ENCODE measurements at regions not wholly inside any gene's neighbourhood (a gene's known extent, or its start where the extent isn't known, plus 50 kb on each side); places are given as distances from the start of the nearest gene placed in this dataset.
"Not testable (repeated sequence)": the region's sequence is repeated elsewhere in the genome, so short reads cannot be mapped to it uniquely, and the experiment has no call there.

DNA sequence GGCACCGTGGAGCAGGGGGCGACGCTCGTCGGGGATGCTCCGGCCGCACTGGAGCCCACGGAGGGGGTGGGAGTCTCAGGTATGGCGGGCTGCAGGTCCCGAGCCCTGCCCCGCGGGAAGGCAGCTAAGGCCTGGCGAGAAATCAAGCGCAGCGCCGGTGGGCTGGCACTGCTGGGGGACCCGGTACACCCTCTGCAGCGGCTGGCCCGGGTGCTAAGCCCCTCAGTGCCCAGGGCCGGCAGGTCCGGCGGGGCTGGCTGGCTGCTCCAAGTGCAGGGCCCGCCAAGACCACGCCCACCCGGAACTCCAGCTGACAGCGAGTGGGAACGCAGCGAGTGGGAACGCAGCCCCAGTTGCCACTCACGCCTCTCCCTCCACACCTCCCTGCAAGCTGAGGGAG is 676.4 kb downstream of the SI start:
- TF ChIP-seq, protein P1, sequence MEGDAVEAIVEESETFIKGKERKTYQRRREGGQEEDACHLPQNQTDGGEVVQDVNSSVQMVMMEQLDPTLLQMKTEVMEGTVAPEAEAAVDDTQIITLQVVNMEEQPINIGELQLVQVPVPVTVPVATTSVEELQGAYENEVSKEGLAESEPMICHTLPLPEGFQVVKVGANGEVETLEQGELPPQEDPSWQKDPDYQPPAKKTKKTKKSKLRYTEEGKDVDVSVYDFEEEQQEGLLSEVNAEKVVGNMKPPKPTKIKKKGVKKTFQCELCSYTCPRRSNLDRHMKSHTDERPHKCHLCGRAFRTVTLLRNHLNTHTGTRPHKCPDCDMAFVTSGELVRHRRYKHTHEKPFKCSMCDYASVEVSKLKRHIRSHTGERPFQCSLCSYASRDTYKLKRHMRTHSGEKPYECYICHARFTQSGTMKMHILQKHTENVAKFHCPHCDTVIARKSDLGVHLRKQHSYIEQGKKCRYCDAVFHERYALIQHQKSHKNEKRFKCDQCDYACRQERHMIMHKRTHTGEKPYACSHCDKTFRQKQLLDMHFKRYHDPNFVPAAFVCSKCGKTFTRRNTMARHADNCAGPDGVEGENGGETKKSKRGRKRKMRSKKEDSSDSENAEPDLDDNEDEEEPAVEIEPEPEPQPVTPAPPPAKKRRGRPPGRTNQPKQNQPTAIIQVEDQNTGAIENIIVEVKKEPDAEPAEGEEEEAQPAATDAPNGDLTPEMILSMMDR (IDR thresholded peaks at IDR 0.05): no peak
- H3K27me3 ChIP-seq (ENCODE audit: insufficient read depth in 3 of 3, low read length in 2 of 3): no peaks in the 10 kb centered on the region
- DNase-seq (no peak), ATAC-seq (no peak)
- no peak overlapping the region for H3K4me3 ChIP-seq
- no peaks in the 10 kb centered on the region for H3K4me1 ChIP-seq
- no peak overlapping the region for H3K27ac ChIP-seq
- H3K9me3 ChIP-seq: no peaks in the 10 kb centered on the region
- 89 to 92% (median 91%) methylated on average over 18 to 30 of the region's 30 CpGs for WGBS, 3 donors
- H3K36me3 ChIP-seq (ENCODE audit: insufficient read depth in 1 of 2, low read depth in 1 of 2): no peaks in the 10 kb centered on the region
- intact Hi-C loops (cut with DNase I): no loop called here

DNA sequence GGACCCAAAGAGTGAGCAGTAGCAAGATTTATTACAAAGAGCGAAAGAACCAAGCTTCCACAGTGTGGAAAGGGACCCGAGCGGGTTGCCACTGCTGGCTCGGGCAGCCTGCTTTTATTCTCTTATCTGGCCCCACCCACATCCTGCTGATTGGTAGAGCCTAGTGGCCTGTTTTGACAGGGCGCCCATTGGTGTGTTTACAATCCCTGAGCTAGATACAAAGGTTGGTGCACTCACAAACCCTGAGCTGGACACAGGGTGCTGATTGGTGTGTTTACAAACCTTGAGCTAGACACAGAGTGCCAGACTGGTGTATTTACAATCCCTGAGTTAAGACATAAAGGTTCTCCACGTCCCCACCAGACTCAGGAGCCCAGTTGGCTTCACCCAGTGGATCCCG is 676.9 kb downstream of the SI start:
- H3K27me3 ChIP-seq (ENCODE audit: insufficient read depth in 3 of 3, low read length in 2 of 3); H3K27ac ChIP-seq; H3K4me3 ChIP-seq; DNase-seq; H3K4me1 ChIP-seq; H3K36me3 ChIP-seq (ENCODE audit: insufficient read depth in 1 of 2, low read depth in 1 of 2); H3K9me3 ChIP-seq; ATAC-seq; intact Hi-C loops (cut with DNase I): not testable (repeated sequence)
- 76 to 78% (median 77%) methylated on average over 7 of the region's 7 CpGs for WGBS, 3 donors

DNA sequence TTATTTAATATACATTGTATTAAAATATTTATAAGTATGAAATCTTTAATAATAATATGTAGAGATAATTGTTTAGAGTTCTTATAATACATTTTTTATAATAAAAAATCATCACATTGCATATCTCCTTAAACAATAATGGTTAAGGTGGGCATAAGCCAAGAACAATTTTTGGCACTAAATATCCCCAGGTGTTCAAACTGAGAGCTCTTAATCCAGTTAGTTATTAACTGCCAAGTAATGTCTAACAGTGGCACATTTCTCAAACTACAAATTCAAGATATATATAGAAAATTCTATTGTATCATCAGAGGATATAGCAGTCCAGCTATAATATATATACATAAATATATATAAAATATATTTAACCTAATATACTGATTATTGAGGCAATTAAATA is 680.8 kb downstream of the SI start:
- Histone ChIP-seq H3K27me3 (ENCODE audit: insufficient read depth in 3 of 3, low read length in 2 of 3) (no peaks in the 10 kb centered on the region), H3K36me3 (ENCODE audit: insufficient read depth in 1 of 2, low read depth in 1 of 2) (no peaks in the 10 kb centered on the region), H3K27ac (no peak overlapping the region), H3K4me1 (no peaks in the 10 kb centered on the region), H3K9me3 (no peaks in the 10 kb centered on the region), H3K4me3 (no peak overlapping the region)
- intact Hi-C loops (cut with DNase I): no loop called here
- ATAC-seq (no peak), DNase-seq (no peak)
- TF ChIP-seq, protein P1 (IDR thresholded peaks at IDR 0.05): no peak

DNA sequence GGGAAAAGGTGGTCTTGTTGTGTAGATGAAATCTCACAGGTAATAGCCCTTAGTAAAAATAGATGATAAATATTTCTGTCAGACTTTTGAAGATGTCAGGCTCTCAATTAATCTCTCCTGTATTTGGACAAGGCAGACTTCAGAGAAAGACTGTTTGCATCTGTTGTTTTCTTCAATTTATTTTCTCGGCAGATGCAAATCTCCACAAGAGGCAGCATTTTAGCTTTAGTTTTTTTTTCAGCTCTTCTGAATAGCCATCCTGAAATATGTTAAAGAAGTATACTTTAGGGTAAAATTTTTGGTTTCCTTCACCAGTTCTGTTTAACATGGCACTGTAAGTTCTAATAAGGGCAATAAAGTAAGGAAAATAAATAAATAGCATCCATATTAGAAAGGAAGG is 685.1 kb downstream of the SI start:
- H3K27ac ChIP-seq: no peak overlapping the region
- H3K36me3 ChIP-seq (ENCODE audit: insufficient read depth in 1 of 2, low read depth in 1 of 2): no peaks in the 10 kb centered on the region
- WGBS, 3 donors: 46 to 57% (median 54%) methylated on average over 1 of the region's 1 CpG
- no peak overlapping the region for H3K4me3 ChIP-seq
- no peak for ATAC-seq
- no peaks in the 10 kb centered on the region for H3K9me3 ChIP-seq
- DNase-seq: no peak
- H3K4me1 ChIP-seq: no peaks in the 10 kb centered on the region
- intact Hi-C loops (cut with DNase I): no loop called here
- TF ChIP-seq, protein P1 (IDR thresholded peaks at IDR 0.05): no peak
- no peaks in the 10 kb centered on the region for H3K27me3 ChIP-seq (ENCODE audit: insufficient read depth in 3 of 3, low read length in 2 of 3)

DNA sequence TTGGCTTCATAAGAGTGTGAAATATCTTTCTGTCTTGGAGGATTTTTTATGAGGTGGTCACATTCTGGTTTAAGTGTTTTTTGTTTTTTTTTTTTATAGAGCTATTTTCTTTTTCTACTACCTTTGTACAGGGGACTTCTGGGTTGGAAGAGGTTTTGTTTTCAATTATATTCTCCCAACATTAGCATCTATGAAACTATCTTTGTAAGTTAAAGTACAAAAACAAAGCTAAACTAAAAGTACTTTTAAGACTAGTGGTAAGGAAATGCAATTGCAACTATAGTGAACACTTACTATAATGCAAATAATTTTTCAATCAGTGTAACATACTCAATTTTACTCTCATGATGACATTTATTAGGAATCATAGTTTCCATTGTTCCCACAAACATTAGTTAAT is 688.2 kb downstream of the SI start:
- intact Hi-C loops (cut with DNase I): no loop called here
- no peaks in the 10 kb centered on the region for H3K27me3 ChIP-seq (ENCODE audit: insufficient read depth in 3 of 3, low read length in 2 of 3)
- H3K4me3 ChIP-seq: no peak overlapping the region
- DNase-seq (no peak), ATAC-seq (no peak)
- TF ChIP-seq, protein P1 (IDR thresholded peaks at IDR 0.05): peak; percentile 4
- H3K4me1 ChIP-seq: no peaks in the 10 kb centered on the region
- H3K27ac ChIP-seq: no peak overlapping the region
- no peaks in the 10 kb centered on the region for H3K9me3 ChIP-seq
- H3K36me3 ChIP-seq (ENCODE audit: insufficient read depth in 1 of 2, low read depth in 1 of 2): no peaks in the 10 kb centered on the region

Measured in psoas muscle (tissue), 7 donors.